Spleen (tissue), 11 donors: ENCODE measurements at regions not wholly inside any gene's neighbourhood (a gene's known extent, or its start where the extent isn't known, plus 50 kb on each side); places are given as distances from the start of the nearest gene placed in this dataset.

Experiments used
- DNase-seq: peaks from one replicate; pipeline ENCODE4 v3.0.0-alpha.2; 2020
- H3K27ac ChIP-seq, 8 donors: fragments of 200-600 bp; sonication (generic) in 7 of 8; 1 replicate in 4 of 8; 2 replicates in 4 of 8; pipeline versions ENCODE4 v1.5.0 to v1.8.0; 2016 to 2021; ENCODE audit warnings: inconsistent platforms in 4 of 8, mild to moderate bottlenecking in 4 of 8, moderate library complexity in 1 of 8
- H3K27me3 ChIP-seq, 7 donors: fragments of 200-600 bp; sonication (generic) in 6 of 7; replicated peaks in 1 of 7; 1 replicate in 4 of 7; 2 replicates in 3 of 7; pipeline versions ENCODE4 v1.5.0 to v1.8.0; 2016 to 2021; ENCODE audit warnings: inconsistent platforms in 3 of 7, mild to moderate bottlenecking in 1 of 7
- H3K36me3 ChIP-seq, 6 donors: fragments of 200-600 bp; sonication (generic) in 5 of 6; 1 replicate in 4 of 6; 2 replicates in 2 of 6; pipeline versions ENCODE4 v1.5.0 to v1.8.0; 2016 to 2021; ENCODE audit warnings: inconsistent platforms in 2 of 6
- H3K4me1 ChIP-seq, 6 donors: fragments of 200-600 bp; sonication (generic) in 5 of 6; 1 replicate in 3 of 6; 2 replicates in 3 of 6; pipeline versions ENCODE4 v1.5.0 to v1.8.0; 2016 to 2021; ENCODE audit warnings: inconsistent platforms in 3 of 6
- H3K4me3 ChIP-seq, 8 donors: fragments of 200-600 bp; sonication (generic) in 7 of 8; 1 replicate in 4 of 8; 2 replicates in 4 of 8; pipeline versions ENCODE4 v1.5.0 to v1.8.0; 2016 to 2021; ENCODE audit warnings: inconsistent platforms in 4 of 8, mild to moderate bottlenecking in 4 of 8, moderate library complexity in 2 of 8
- H3K9me3 ChIP-seq, 8 donors: fragments of 200-600 bp; sonication (generic) in 7 of 8; 1 replicate in 4 of 8; 2 replicates in 4 of 8; pipeline versions ENCODE4 v1.5.0 to v1.8.0; 2016 to 2021; ENCODE audit warnings: inconsistent platforms in 4 of 8
- POLR2A ChIP-seq, 3 donors: fragments of 450-650 bp; IDR thresholded peaks; one replicate each; pipeline ENCODE4 v1.5.1; 2017; ENCODE audit warnings: antibody characterized with exemption in 3 of 3, mild to moderate bottlenecking in 1 of 3
- POLR2AphosphoS5 ChIP-seq, 3 donors: sonication (generic); formaldehyde crosslinking; IDR thresholded peaks; one replicate each; pipeline ENCODE4 v1.5.1; 2017; ENCODE audit warnings: antibody characterized with exemption in 3 of 3
- WGBS, 5 donors: extraction: QIAGEN DNeasy Blood & Tissue Kit in 3 of 5; methylation state at CpG; one replicate each; pipeline versions ENCODE4 v1.1.5 to v1.1.7; 2013 to 2018; 5-methylcytosine and 5-hydroxymethylcytosine counted together
- intact Hi-C: fragments of 100-400 bp; cut with DNase I; formaldehyde crosslinking; loops from one replicate; pipeline ENCODE4 v1.15.0; 2023; ENCODE audit warnings: low total_unique reads
- TF ChIP-seq, protein P1 (sequence below), 11 experiments: fragments of 200-600 bp in 7 of 11; fragments of 450-650 bp in 4 of 11; sonication (generic) in 4 of 11; IDR thresholded peaks in 8 of 11; conservative IDR thresholded peaks in 3 of 11; 1 replicate in 7 of 11; 2 replicates in 4 of 11; pipeline versions ENCODE4 v1.4.0 to v1.8.0; 2016 to 2021; ENCODE audit warnings: antibody characterized with exemption in 11 of 11, inconsistent platforms in 4 of 11, mild to moderate bottlenecking in 1 of 11
- donor health status: healthy with polysubstance abuse.
- donor health status: DM: no; HTN: no; CAD: no; lungs with moderate emphysema.
- donor health status: DM: no; HTN: no; CAD: no.
- donor health status: Bipolar disorder and iron deficiency.
- donor health status: healthy.
- donor health status: DM: no; HTN: no; CAD: no.
- donor health status: DM: yes; HTN: yes; CAD: no.

DNA sequence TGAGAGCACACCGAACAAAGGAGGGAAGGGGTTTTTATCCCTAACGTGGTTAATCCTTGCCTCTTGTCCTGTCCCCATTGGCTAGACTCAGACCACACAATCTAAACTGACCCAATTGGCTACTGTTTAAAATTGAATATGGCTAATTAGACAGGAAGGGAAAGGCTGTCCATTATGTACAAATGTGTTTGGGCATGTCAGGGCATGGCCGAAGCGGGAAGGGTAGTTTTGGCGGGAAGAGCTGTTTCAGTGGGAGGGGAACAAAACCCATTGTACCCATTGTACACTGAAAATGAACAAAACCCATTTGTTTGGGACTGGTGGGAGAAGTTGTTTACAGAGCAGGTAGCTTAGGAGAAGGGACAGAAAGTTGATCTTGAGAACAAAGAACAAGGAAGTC, 330.9 kb upstream of the POU1F1 start:
- peaks cover 0 to 40% (median 23%) of the 10 kb centered on the region in 8 donors for H3K9me3 ChIP-seq
- no peak for DNase-seq
- H3K36me3 ChIP-seq, result no peaks in the 10 kb centered on the region
- no peaks in the 10 kb centered on the region for H3K4me1 ChIP-seq
- no peaks in the 10 kb centered on the region for H3K27me3 ChIP-seq
- no peak overlapping the region for H3K27ac ChIP-seq
- TF ChIP-seq POLR2AphosphoS5 (IDR thresholded peaks at IDR 0.05), result no peak
- TF ChIP-seq, protein P1, sequence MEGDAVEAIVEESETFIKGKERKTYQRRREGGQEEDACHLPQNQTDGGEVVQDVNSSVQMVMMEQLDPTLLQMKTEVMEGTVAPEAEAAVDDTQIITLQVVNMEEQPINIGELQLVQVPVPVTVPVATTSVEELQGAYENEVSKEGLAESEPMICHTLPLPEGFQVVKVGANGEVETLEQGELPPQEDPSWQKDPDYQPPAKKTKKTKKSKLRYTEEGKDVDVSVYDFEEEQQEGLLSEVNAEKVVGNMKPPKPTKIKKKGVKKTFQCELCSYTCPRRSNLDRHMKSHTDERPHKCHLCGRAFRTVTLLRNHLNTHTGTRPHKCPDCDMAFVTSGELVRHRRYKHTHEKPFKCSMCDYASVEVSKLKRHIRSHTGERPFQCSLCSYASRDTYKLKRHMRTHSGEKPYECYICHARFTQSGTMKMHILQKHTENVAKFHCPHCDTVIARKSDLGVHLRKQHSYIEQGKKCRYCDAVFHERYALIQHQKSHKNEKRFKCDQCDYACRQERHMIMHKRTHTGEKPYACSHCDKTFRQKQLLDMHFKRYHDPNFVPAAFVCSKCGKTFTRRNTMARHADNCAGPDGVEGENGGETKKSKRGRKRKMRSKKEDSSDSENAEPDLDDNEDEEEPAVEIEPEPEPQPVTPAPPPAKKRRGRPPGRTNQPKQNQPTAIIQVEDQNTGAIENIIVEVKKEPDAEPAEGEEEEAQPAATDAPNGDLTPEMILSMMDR (IDR thresholded peaks at IDR 0.05 in 8 of 11, conservative IDR thresholded peaks at IDR 0.05 in 3 of 11), result no peak
- TF ChIP-seq POLR2A (IDR thresholded peaks at IDR 0.05), result no peak
- 81 to 94% (median 89%) methylated on average over 5 of the region's 5 CpGs for WGBS, 5 donors
- H3K4me3 ChIP-seq, result no peak overlapping the region
- intact Hi-C loops, result no loop called here

- Histone ChIP-seq H3K27me3 (no peaks in the 10 kb centered on the region), H3K36me3 (no peaks in the 10 kb centered on the region), H3K4me3 (no peak overlapping the region), H3K4me1 (no peaks in the 10 kb centered on the region), H3K27ac (no peak overlapping the region), H3K9me3 (peaks cover 0 to 34% (median 15%) of the 10 kb centered on the region in 8 donors)
- intact Hi-C loops, result no loop called here
- no peak for DNase-seq
- TF ChIP-seq POLR2A (IDR thresholded peaks at IDR 0.05) (no peak), POLR2AphosphoS5 (IDR thresholded peaks at IDR 0.05) (no peak)
- TF ChIP-seq, protein P1 (IDR thresholded peaks at IDR 0.05 in 8 of 11, conservative IDR thresholded peaks at IDR 0.05 in 3 of 11), result no peak
- 71 to 87% (median 82%) methylated on average over 4 of the region's 4 CpGs for WGBS, 5 donors
Measured at GRCh38 chr3:87595798-87596197, 319.4 kb upstream of the POU1F1 start.

- Histone ChIP-seq H3K27ac (no peak overlapping the region), H3K27me3 (no peaks in the 10 kb centered on the region), H3K36me3 (no peaks in the 10 kb centered on the region), H3K4me3 (no peak overlapping the region), H3K9me3 (no peaks in the 10 kb centered on the region), H3K4me1 (no peaks in the 10 kb centered on the region)
- TF ChIP-seq, protein P1 (IDR thresholded peaks at IDR 0.05 in 8 of 11, conservative IDR thresholded peaks at IDR 0.05 in 3 of 11), result no peak
- no peak for TF ChIP-seq POLR2AphosphoS5 (IDR thresholded peaks at IDR 0.05)
- no peak for TF ChIP-seq POLR2A (IDR thresholded peaks at IDR 0.05)
- intact Hi-C loops, result no loop called here
- DNase-seq, result no peak
- 42 to 60% (median 50%) methylated on average over 1 of the region's 1 CpG for WGBS, 5 donors
Measured at GRCh38 chr3:87581240-87581639, 304.9 kb upstream of the POU1F1 start.

- Histone ChIP-seq H3K9me3 (no peaks in the 10 kb centered on the region), H3K27me3 (no peaks in the 10 kb centered on the region), H3K36me3 (no peaks in the 10 kb centered on the region), H3K27ac (no peak overlapping the region), H3K4me1 (no peaks in the 10 kb centered on the region), H3K4me3 (no peak overlapping the region)
- TF ChIP-seq, protein P1 (IDR thresholded peaks at IDR 0.05 in 8 of 11, conservative IDR thresholded peaks at IDR 0.05 in 3 of 11), result no peak
- TF ChIP-seq POLR2A (IDR thresholded peaks at IDR 0.05), result no peak
- TF ChIP-seq POLR2AphosphoS5 (IDR thresholded peaks at IDR 0.05), result no peak
- intact Hi-C loops, result no loop called here
- WGBS, 5 donors, result 56 to 78% (median 59%) methylated on average over 4 of the region's 4 CpGs
- DNase-seq, result no peak
Measured at GRCh38 chr3:87576752-87577151, 300.4 kb upstream of the POU1F1 start.
